ENCODE measurements at regions not wholly inside any gene's neighbourhood (a gene's known extent, or its start where the extent isn't known, plus 50 kb on each side); places are given as distances from the start of the nearest gene placed in this dataset.
A peak's percentile ranks its signal among the peaks of the same experiment; 100 is the strongest.

DNA sequence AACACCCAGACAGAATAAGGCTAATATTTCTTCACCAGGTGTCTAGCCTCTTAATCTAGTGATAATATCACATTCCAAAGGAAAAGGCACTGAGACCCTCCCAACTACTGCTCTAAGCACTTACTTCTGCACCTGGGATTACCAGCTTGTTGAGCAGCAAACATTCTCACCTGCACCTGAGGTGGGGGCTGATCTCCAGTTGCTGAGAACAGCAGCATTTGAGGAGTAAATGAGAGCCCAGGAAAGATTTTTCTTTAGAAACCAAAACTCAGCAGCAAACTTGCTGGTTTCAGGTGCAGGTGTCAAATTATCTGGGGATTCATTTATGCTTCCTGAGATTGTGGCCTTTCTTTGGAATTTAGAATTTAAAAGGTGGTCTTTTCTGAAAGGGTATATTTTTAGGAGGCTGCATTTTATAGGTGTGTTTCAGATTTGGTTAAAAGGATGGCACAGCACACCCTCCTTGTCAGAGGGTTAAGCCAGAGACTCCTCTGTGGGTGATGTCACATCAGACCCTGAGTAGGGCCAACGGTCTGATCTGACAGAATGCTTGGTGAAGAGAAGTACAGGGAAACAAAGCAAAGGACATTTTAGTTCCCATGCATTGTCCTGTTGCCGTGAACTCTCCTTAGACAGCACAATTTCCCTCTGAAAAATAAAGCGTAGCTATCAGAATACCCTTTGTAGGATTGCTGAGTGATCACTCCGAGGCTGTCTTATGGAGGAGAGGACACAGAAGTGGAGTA, 411.0 kb upstream of the ATP11B start:
- TF ChIP-seq CTCF (conservative IDR thresholded peaks at IDR 0.05), result no peak
- no peak overlapping the region for H3K27ac ChIP-seq

DNA sequence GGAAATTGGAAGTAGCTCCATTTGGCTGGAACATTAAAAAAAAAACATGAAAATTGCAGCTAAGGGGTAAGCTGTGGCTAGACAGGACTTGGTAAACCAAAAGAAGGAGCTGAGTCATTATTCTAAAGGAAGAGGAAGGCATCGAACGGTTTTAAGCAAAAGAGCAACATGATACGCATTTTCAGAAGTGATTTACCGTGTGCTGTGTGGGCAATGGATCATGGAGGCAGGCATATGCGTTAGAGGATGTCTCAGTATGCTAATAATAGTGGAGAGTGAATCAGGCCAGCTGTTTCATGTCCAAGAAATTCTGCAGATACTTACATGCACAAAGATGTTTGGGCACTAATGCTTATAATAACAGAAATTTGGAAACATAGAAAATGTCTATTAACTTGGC, 409.1 kb upstream of the ATP11B start:
- no peak overlapping the region for H3K27ac ChIP-seq
- no peak for TF ChIP-seq CTCF (conservative IDR thresholded peaks at IDR 0.05)

DNA sequence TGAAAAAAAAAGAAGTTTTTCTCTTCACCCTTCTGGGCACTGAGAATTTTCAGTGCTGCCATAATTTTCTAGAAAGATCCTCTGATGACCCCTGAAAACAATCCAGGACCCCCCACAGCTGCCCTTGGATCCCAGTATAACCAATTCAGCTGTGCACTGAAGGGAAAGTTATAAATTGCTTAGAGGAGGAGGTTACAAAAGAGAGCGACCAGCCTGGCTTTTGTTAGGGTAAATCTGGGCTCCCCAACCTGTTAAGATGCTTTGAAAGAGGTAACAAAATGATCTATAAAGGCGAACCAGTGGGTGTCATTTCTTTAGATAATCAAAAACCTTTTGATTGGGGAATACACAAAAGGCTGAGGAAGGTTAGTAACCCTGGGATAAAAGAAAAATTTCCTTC, 407.9 kb upstream of the ATP11B start:
- TF ChIP-seq CTCF (conservative IDR thresholded peaks at IDR 0.05), result no peak
- H3K27ac ChIP-seq, result no peak overlapping the region

DNA sequence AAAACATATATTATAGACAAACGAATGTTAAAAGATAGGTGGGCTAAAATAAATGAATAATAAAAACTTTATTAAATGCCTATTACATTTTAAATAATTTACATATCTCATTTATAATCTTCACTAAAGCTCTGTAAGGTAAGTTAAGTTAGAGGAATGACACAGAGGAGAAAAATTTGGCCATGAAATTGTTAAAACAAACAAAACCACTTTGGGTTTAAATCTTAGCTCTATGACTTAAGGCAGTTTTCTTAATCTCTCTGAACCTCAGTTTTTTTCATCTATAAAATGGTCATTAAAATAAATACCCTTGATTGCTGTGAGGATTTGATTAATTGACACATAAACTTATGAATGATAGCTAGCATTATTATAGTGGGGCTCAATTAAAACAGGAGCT, 404.8 kb upstream of the ATP11B start:
- TF ChIP-seq CTCF (conservative IDR thresholded peaks at IDR 0.05), result no peak
- no peak overlapping the region for H3K27ac ChIP-seq

GRCh38 chr3:182389071-182389815, 404.1 kb upstream of the ATP11B start:
- TF ChIP-seq CTCF (conservative IDR thresholded peaks at IDR 0.05), result no peak
- no peak overlapping the region for H3K27ac ChIP-seq

DNA sequence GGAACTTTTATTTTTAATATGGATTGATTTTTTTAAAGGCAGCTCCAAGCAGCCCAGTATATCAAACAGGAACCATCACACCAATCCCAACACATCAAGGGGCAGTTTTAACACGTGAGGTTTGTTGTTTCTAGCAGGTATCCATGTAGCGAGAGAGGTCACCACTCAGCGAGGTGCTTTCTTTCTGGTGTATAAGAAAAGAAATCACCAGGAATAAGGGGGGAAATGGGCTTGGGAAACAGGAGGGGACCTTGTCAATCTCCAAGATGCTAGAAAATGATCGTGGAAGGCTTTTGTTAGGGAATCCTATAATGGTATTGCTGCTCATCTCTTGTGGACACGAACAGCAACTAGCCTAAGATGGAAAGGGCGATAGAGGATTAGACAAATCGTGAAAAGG, 402.9 kb upstream of the ATP11B start:
- no peak overlapping the region for H3K27ac ChIP-seq
- no peak for TF ChIP-seq CTCF (conservative IDR thresholded peaks at IDR 0.05)

- no peak overlapping the region for H3K27ac ChIP-seq
- TF ChIP-seq CTCF (conservative IDR thresholded peaks at IDR 0.05), result peak; percentile 51; the same call in 1 of the 2 replicates
Observed at GRCh38 chr3:182392182-182392937, 400.9 kb upstream of the ATP11B start.

All from VCaP (cell line).